Neural cell (in vitro differentiated cells): ENCODE measurements at regions not wholly inside any gene's neighbourhood (a gene's known extent, or its start where the extent isn't known, plus 50 kb on each side); places are given as distances from the start of the nearest gene placed in this dataset.

Experiments used
- H2AFZ ChIP-seq: fragments of 200-600, 300-800 bp; sonication (generic), shearing (Covaris generic); 2 replicates; pipeline ENCODE4 v1.6.0; 2014; ENCODE audit warnings: low read depth, mild to moderate bottlenecking, antibody characterized with exemption, low read length, moderate library complexity
- H3F3A ChIP-seq: fragments of 200-600 bp; shearing (Covaris generic); 2 replicates; pipeline ENCODE4 v1.6.1; 2016; ENCODE audit warnings: mild to moderate bottlenecking, moderate library complexity, mixed read lengths, antibody characterized with exemption, low read length; ENCODE audit not compliant: insufficient read depth, poor library complexity, severe bottlenecking
- H3K27ac ChIP-seq: fragments of 200-600, 300-800 bp; sonication (generic), shearing (Covaris generic); 2 replicates; pipeline ENCODE4 v1.5.1; 2014; ENCODE audit warnings: mild to moderate bottlenecking, low read length, moderate library complexity
- H3K27me3 ChIP-seq: fragments of 300-800, 200-600 bp; sonication (generic), shearing (Covaris generic); 2 replicates; pipeline ENCODE4 v1.6.0; 2014; ENCODE audit warnings: mild to moderate bottlenecking, low read depth, low read length, moderate library complexity; ENCODE audit not compliant: insufficient read depth
- H3K36me3 ChIP-seq: fragments of 300-800, 200-600 bp; sonication (generic), shearing (Covaris generic); 2 replicates; pipeline ENCODE4 v1.5.1; 2014; ENCODE audit warnings: mild to moderate bottlenecking, antibody characterized with exemption, low read length, moderate library complexity; ENCODE audit not compliant: insufficient read depth
- H3K4me2 ChIP-seq: fragments of 300-800, 200-600 bp; sonication (generic), shearing (Covaris generic); 2 replicates; pipeline ENCODE4 v1.6.0; 2014; ENCODE audit warnings: mild to moderate bottlenecking, low read length
- H3K4me3 ChIP-seq: fragments of 300-800, 200-600 bp; sonication (generic), shearing (Covaris generic); 2 replicates; pipeline ENCODE4 v1.5.1; 2014; ENCODE audit warnings: mild to moderate bottlenecking, low read length, moderate library complexity
- H3K79me2 ChIP-seq: fragments of 200-600 bp; shearing (Covaris generic); replicated peaks from 2 replicates; pipeline ENCODE4 v1.6.0; 2014; ENCODE audit warnings: mild to moderate bottlenecking, low read length, moderate library complexity; ENCODE audit not compliant: insufficient read depth
- H3K9ac ChIP-seq: fragments of 300-800, 200-600 bp; sonication (generic), shearing (Covaris generic); 2 replicates; pipeline ENCODE4 v1.6.1; 2016; ENCODE audit warnings: mild to moderate bottlenecking, low read length, mixed read lengths
- H3K9me2 ChIP-seq: fragments of 200-600 bp; shearing (Covaris generic); 2 replicates; pipeline ENCODE4 v1.6.1; 2016; ENCODE audit warnings: mild to moderate bottlenecking, low read length, mixed read lengths; ENCODE audit not compliant: insufficient read depth
- H3K9me3 ChIP-seq: fragments of 200-600, 300-800 bp; sonication (generic), shearing (Covaris generic); 2 replicates; pipeline ENCODE4 v1.6.1; 2016; ENCODE audit warnings: mild to moderate bottlenecking, mixed run types, low read length, moderate library complexity, mixed read lengths
- H4K20me1 ChIP-seq: fragments of 200-600 bp; shearing (Covaris generic); 2 replicates; pipeline ENCODE4 v1.6.1; 2016; ENCODE audit warnings: mild to moderate bottlenecking, mixed run types; ENCODE audit not compliant: insufficient read depth
- CTCF ChIP-seq: fragments of 450-650 bp; IDR thresholded peaks from 2 replicates; pipeline ENCODE4 v1.5.1; 2014; ENCODE audit warnings: antibody characterized with exemption, mild to moderate bottlenecking, moderate library complexity; ENCODE audit not compliant: poor library complexity, severe bottlenecking
- EP300 ChIP-seq: fragments of 450-650 bp; conservative IDR thresholded peaks from 2 replicates; pipeline ENCODE4 v1.6.1; 2014; ENCODE audit warnings: antibody characterized with exemption, mild to moderate bottlenecking, moderate library complexity; ENCODE audit not compliant: poor library complexity, severe bottlenecking
- EZH2 ChIP-seq: fragments of 200-600, 300-800 bp; shearing (Covaris generic), sonication (generic); IDR thresholded peaks from 2 replicates; pipeline ENCODE4 v1.6.1; 2014; ENCODE audit warnings: antibody characterized with exemption, low read length, borderline replicate concordance, mild to moderate bottlenecking; ENCODE audit not compliant: insufficient read depth, poor library complexity, severe bottlenecking
- MXI1 ChIP-seq: fragments of 450-650 bp; conservative IDR thresholded peaks from 2 replicates; pipeline ENCODE4 v1.6.1; 2014; ENCODE audit warnings: antibody characterized with exemption, mild to moderate bottlenecking; ENCODE audit not compliant: poor library complexity, severe bottlenecking
- POLR2AphosphoS5 ChIP-seq: IDR thresholded peaks from 2 replicates; pipeline ENCODE4 v1.6.1; 2012
- RAD21 ChIP-seq: fragments of 450-650 bp; conservative IDR thresholded peaks from 2 replicates; pipeline ENCODE4 v1.6.1; 2014; ENCODE audit warnings: antibody characterized with exemption, mild to moderate bottlenecking, moderate library complexity
- SMC3 ChIP-seq: fragments of 450-650 bp; conservative IDR thresholded peaks from 2 replicates; pipeline ENCODE4 v1.6.1; 2014; ENCODE audit warnings: antibody characterized with exemption, mild to moderate bottlenecking, moderate library complexity; ENCODE audit not compliant: poor library complexity
- TAF1 ChIP-seq: IDR thresholded peaks from 2 replicates; pipeline ENCODE4 v1.6.1; 2012; ENCODE audit warnings: low read depth
- TF ChIP-seq, protein P1 (sequence below): IDR thresholded peaks from 2 replicates; pipeline ENCODE4 v1.6.1; 2012; ENCODE audit warnings: borderline replicate concordance

- Histone ChIP-seq H3K79me2 (no peaks in the 10 kb centered on the region), H3K4me2 (no peak overlapping the region), H3F3A (no peaks in the 10 kb centered on the region), H3K4me3 (no peak overlapping the region), H3K27ac (no peak overlapping the region), H4K20me1 (no peaks in the 10 kb centered on the region), H3K36me3 (no peaks in the 10 kb centered on the region), H2AFZ (no peak overlapping the region), H3K9ac (no peak overlapping the region), H3K27me3 (no peaks in the 10 kb centered on the region), H3K9me2 (no peaks in the 10 kb centered on the region), H3K9me3 (no peaks in the 10 kb centered on the region)
- no peak for TF ChIP-seq MXI1
- TF ChIP-seq POLR2AphosphoS5 = no peak
- TF ChIP-seq CTCF = no peak
- TF ChIP-seq RAD21 = no peak
- TF ChIP-seq EP300 = no peak
- no peak for TF ChIP-seq SMC3
- no peak for TF ChIP-seq EZH2
- no peak for TF ChIP-seq TAF1
- TF ChIP-seq, protein P1, sequence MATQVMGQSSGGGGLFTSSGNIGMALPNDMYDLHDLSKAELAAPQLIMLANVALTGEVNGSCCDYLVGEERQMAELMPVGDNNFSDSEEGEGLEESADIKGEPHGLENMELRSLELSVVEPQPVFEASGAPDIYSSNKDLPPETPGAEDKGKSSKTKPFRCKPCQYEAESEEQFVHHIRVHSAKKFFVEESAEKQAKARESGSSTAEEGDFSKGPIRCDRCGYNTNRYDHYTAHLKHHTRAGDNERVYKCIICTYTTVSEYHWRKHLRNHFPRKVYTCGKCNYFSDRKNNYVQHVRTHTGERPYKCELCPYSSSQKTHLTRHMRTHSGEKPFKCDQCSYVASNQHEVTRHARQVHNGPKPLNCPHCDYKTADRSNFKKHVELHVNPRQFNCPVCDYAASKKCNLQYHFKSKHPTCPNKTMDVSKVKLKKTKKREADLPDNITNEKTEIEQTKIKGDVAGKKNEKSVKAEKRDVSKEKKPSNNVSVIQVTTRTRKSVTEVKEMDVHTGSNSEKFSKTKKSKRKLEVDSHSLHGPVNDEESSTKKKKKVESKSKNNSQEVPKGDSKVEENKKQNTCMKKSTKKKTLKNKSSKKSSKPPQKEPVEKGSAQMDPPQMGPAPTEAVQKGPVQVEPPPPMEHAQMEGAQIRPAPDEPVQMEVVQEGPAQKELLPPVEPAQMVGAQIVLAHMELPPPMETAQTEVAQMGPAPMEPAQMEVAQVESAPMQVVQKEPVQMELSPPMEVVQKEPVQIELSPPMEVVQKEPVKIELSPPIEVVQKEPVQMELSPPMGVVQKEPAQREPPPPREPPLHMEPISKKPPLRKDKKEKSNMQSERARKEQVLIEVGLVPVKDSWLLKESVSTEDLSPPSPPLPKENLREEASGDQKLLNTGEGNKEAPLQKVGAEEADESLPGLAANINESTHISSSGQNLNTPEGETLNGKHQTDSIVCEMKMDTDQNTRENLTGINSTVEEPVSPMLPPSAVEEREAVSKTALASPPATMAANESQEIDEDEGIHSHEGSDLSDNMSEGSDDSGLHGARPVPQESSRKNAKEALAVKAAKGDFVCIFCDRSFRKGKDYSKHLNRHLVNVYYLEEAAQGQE = no peak
Measured at GRCh38 chrX:42524379-42524778, 253.6 kb downstream of the PPP1R2C start.

- no peaks in the 10 kb centered on the region for H3K36me3 ChIP-seq
- no peak overlapping the region for H2AFZ ChIP-seq
- no peak overlapping the region for H3K9ac ChIP-seq
- no peak overlapping the region for H3K27ac ChIP-seq
- no peaks in the 10 kb centered on the region for H3K27me3 ChIP-seq
- H4K20me1 ChIP-seq = no peaks in the 10 kb centered on the region
- TF ChIP-seq TAF1 = no peak
- TF ChIP-seq, protein P1 = no peak
- TF ChIP-seq CTCF = no peak
- no peak for TF ChIP-seq SMC3
- no peak for TF ChIP-seq MXI1
- TF ChIP-seq EP300 = no peak
- TF ChIP-seq RAD21 = no peak
- no peak for TF ChIP-seq EZH2
- TF ChIP-seq POLR2AphosphoS5 = no peak
- H3K79me2 ChIP-seq = no peaks in the 10 kb centered on the region
- H3K9me2 ChIP-seq = no peaks in the 10 kb centered on the region
- no peaks in the 10 kb centered on the region for H3F3A ChIP-seq
- no peaks in the 10 kb centered on the region for H3K9me3 ChIP-seq
- H3K4me3 ChIP-seq = no peak overlapping the region
- H3K4me2 ChIP-seq = no peak overlapping the region
Measured at GRCh38 chrX:42519666-42520231, 258.2 kb downstream of the PPP1R2C start.
